ENCODE measurements at regions not wholly inside any gene's neighbourhood (a gene's known extent, or its start where the extent isn't known, plus 50 kb on each side); places are given as distances from the start of the nearest gene placed in this dataset.

- no peak for DNase-seq
These were observed 172.7 kb downstream of the GPAT3 start for GRCh38 chr4:83708500-83709175.

DNA sequence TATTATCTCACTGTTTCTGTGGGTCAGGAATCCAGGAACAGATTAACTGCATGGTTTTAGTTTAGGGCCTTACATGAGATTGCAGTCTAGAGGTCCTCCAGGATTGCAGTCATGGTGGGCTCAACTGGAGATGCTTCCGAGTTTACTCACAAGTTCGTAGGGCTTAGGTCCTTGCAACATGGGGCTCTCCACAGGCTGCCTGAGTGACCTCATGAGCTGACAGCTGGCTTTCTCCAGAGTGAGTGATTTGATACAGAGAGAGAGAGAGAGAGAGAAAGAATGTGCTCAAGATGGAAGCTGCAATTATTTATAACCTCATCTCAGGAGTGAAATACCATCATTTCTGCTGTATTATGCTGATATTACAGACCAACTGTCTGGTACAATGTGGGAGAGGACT is 168.9 kb downstream of the GPAT3 start:
- no peak for DNase-seq

DNA sequence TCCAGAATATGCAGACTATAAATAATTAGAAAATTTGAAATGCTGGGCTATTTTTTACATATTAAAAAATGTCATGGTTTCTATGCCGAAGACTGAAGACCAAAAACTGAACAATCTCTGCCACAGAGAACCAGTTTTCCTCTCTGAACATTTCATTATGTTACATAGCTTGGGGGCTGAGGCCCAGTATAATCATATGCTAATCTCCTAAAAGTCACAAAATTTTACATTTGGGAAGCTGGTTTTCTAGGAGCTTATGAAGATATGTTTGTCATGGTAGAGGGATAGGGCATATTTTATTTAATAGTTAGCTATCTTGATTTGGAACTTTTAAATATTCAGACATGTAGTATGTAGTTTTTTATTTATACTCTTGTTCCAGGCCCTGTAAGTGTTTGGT is 167.8 kb downstream of the GPAT3 start:
- no peak for DNase-seq

- DNase-seq, result no peak
These were observed 165.1 kb downstream of the GPAT3 start for GRCh38 chr4:83701041-83701440.

GRCh38 chr4:83699358-83699757 is 163.4 kb downstream of the GPAT3 start:
- no peak for DNase-seq

DNA sequence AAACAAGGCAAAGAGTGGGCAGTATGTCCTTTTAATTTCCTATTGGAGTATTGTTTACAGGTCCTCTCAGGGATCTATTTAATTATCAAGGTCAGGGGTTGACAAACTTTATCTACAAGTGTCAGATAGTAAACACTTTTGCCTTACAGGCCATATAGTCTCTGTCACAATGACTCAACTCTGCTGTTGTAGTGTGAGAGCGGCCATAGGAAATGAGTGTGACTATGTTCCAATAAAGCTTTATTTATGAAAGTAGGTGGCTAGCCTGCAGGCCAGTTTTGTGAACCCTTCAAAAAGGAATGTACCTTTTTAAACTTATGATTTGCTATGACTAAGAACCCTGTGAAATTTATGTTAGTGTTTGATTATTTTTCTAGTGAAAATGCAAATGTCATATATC is 156.1 kb downstream of the GPAT3 start:
- no peak for DNase-seq

- peak; percentile 5 for DNase-seq
These were observed 150.3 kb downstream of the GPAT3 start for GRCh38 chr4:83686166-83686565.

DNA sequence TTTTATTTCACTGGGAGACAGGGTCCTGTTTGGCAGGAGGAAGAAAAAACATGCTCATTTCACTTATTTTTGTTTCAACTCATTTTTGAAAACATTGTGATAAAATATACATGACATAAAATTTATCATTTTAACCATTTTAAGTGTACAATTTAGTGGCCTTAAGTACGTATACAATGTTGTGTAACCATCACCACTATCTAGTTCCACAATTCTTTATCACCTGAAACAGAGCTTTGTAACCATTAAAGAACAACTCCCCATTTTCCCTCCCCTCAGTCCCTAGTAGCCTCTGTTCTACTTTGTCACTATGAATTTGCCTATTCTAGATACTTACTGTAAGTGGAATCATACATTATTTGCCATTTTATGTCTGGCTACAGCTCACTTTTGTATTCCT is 143.8 kb downstream of the GPAT3 start:
- DNase-seq, result no peak

- no peak for DNase-seq
These were observed 143.3 kb downstream of the GPAT3 start for GRCh38 chr4:83679254-83679653.

DNA sequence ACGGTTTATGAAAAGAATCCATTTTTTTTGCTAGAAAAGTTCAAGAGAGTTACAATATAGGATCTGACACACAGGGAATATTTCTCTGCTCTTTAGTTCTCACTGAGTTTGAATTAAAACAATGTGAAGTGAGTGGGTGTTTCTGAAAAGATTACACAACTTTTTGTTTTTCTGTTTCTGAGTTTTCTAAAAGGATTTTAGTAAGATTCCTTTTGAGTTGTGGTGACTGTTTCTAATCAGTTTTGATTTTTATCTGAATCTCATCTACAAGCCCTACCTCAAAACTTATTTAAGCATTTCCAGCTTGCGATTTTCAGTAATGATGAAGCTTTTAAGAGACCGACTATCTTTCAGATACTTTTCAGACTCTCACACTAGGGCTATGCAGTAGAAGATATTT is 141.7 kb downstream of the GPAT3 start:
- DNase-seq, result no peak

DNA sequence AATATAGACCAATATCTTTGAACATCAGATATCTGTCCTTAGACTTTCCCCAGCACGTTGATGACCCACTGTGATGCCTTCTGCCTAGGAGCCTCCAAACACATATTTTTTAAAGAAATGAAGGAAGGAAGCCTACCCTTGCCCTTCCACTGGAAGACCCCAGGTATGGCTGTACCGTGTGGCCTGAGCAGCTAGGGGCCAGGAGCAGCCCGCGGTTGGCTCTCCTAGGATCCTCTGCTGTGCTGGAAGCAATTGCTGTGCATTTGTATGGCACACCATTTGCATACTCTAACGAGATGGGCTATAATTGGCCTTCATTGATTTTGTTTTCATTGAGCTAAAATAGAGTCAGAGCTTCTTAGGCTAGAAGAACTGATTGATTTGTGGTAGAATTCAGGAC is 128.8 kb downstream of the GPAT3 start:
- no peak for DNase-seq

DNA sequence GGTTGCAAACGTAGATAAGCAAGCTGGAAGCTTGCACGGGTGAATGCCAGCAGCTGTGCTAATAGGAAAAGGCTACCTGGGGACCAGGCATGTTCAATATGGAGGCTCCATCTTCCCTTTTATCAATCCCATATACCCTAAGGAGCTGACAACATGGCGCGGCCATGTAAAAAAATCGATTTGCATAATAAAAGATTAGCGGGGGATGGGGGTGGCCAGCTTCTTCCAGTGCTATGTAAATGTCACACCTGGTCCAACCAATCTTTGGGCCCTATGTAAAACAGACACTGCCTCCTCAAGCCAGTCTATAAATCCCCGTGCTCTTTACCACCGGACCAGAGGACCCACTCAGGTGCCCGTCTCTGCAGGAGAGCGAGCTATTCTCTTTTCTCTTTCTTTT is 128.2 kb downstream of the GPAT3 start:
- no peak for DNase-seq

DNA sequence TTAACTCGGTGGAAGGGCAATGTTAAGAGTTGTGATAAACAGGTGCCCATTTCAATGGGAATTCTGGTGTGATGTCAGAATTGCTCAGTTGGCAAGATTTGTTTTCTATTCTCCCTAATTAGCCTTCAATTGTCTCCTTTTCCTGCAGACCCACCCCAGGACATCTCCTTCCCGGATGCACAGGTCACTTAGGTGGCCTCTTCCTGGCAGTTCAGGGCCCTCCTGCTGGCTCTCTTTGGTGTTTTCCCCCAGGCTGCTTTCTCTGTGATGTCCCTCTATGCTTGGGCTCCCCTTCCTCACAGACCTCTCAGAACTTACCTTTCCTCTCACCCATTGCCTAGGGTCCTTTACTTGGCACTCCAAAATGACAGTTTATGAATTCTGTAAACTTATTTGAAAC is 126.3 kb downstream of the GPAT3 start:
- DNase-seq, result no peak

- DNase-seq, result no peak
These were observed 125.5 kb downstream of the GPAT3 start for GRCh38 chr4:83661359-83661758.

DNA sequence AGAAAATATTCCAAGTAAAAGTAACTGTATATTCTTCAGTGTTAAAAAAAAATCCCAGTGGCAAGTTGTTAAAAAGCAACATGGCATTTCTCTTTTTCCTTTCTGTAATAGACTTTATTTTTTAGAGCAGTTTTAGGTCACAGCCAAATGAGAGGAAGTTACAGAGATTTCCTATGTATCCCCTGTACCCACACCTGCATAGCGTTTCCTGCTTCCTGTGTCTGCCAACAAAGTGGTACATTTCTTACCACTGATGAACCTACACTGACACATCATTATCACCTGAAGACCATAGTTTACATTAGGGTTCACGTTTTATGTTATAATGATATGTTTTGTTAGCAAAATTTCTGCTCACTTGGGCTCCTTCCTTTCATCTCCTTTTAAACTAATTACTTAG is 124.7 kb downstream of the GPAT3 start:
- no peak for DNase-seq

DNA sequence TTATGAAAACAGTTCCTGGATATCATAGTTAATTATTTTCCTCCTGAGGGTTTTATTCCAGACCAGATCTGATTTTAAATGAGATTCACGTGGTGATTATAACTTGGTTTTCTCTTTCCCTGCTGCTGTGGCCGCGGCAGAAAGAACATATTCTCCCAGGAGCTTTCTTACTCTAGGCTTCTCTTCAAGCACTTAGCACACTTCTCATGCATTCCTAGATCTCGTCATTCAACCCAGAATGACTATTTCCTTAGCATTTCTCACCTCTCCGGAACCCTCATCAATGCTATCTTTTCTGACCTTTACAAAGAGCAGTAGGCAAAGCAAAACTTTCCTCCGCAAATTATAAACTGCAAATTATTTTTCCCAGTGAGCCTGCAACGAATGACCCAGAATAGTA is 122.9 kb downstream of the GPAT3 start:
- DNase-seq, result no peak

GRCh38 chr4:83657336-83657735 is 121.4 kb downstream of the GPAT3 start:
- DNase-seq, result no peak

Data from fibroblast of skin of back (primary cell).